SKM-1 treated with dmso at 0.1 percent for 144 hours (cell line): ENCODE measurements at regions not wholly inside any gene's neighbourhood (a gene's known extent, or its start where the extent isn't known, plus 50 kb on each side); places are given as distances from the start of the nearest gene placed in this dataset.
"Not testable (repeated sequence)": the region's sequence is repeated elsewhere in the genome, so short reads cannot be mapped to it uniquely, and the experiment has no call there.

Experiments used
- DNase-seq: peaks from one replicate; lab custom pipeline; 2025; ENCODE audit not compliant: unreplicated experiment; lab: John Stamatoyannopoulos, UW

DNA sequence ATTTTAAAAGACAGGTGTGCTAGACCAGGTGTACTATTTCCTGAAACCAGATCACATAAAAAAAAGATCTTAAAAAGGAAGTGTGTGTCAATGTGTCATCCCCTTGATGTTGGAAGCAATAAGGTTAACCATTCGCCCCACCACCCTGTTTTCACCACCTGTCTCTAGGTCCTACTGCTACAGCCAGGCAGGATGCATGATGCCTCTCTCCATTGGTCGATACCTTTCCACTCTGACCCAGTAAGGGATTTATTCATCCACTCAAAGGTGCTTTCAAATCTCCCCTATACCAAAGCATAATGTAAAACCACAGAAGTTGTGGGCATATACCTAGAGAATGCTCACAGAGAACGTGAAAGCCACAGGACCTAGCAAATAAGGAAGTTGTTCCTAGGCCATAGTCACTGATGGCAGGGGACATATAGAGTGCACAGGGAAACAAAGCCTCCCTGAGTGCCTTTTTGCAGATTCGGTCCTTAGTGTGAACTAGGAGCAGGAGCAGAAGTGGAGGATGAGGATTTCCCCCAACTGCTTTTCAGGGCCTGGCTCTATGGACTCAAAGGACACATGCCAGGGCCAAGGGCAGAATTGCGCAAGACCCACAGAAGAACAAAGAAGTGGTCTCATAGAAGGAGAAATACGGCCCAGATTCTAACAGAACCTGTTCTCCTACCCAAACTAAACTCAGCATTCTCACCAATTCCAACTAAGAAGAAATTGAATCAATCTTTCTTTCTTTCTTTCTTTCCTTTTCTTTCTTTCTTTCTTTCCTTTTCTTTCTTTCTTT is 631.5 kb upstream of the NRP1 start:
- DNase-seq = peak; percentile 1

DNA sequence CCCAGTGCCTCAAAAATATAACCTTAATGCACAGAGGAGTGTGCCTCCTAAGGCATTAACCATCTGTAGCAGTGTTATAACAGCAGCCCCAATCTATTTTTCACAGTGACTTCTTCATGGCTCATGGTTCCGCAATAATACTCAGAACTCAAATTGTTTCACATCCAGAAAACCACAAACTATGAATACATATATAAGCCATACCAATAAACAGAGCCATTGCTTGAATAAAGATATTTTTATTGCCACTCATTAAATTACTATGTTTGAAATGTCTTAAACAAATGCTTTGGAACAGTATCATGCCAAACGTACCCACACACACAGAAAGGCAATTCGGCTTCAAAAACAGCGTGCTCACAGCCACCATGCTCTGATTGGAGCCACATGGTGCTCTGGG is 629.3 kb upstream of the NRP1 start:
- no peak for DNase-seq

DNA sequence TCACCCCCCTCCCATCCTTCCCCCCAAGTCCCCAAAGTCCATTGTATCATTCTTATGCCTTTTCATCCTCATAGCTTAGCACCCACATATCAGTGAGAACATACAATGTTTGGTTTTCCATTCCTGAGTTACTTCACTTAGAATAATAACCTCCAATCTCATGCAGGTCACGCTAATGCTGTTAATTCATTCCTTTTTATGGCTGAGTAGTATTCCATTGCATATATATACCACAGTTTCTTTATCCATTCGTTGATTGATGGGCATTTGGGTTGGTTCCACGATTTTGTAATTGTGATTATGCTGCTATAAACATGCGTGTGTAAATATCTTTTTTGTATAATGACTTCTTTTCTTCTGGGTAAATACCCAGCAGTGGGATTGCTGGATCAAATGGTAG is 621.9 kb upstream of the NRP1 start:
- not testable (repeated sequence) for DNase-seq

DNA sequence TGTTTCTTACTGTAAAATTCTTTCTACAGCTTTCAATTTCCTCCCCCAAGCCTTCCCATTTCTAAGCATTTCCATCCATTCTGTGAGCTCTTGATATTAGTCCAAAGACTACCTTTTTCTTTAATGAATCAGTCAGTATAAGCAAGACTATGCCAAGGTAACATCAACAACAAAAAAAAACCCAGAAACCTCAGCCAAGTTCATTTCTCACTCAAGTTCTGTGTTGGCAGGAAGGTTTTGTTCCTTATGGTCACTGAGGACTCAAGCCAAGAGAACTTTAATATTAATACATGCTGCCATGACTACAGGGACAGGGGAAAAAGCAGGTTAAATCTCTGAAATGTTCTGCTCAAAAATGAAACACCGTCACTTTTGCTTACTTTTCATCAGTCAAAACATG is 621.2 kb upstream of the NRP1 start:
- DNase-seq = no peak

DNA sequence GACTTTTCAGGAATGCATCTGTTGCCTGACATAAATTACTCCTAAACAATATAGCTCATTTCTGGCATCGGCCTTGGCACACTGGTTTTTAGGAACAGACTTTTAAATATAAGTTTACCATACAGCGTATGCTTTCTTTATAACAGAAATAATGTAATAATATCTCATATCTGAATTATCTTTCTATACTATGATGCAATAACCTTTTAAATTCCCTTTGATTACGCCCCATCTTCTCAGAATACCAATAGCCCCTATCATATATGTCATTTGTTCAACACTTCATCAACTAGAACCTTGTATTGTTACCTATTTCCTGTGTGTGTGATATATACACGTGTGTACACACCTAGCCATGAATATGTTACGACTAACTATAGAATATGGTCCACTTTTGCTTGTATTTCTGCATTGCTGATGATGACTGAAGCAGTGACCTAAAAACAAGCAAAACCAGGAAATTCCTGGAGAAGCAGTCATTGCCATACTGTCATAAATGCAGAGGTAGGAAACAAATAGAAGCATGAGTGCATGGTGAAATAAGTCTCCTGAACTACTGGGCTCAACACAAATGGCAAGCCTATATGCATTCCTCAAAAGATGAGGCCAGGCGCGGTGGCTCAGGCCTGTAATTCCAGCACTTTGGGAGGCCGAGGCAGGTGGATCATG is 618.4 kb upstream of the NRP1 start:
- no peak for DNase-seq

DNA sequence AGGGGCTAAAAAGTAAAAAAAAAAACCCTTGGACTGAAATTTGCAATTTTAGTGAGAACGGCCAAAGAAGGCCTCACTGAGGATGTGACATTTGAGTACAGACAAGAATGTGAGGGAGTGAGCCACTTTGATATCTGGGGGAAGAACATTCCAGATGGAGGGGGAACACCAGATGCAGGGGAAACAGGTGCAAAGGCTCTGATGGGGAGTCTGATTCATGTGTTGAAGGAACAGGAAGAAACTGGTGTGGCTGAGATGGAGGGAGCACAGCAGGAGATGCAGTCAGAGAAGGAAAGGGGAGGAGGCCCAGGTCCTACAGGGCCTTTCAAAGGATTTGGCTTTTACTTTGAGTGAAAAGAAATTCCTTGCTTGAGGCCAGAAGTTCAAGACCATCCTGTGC is 615.7 kb upstream of the NRP1 start:
- DNase-seq = no peak

DNA sequence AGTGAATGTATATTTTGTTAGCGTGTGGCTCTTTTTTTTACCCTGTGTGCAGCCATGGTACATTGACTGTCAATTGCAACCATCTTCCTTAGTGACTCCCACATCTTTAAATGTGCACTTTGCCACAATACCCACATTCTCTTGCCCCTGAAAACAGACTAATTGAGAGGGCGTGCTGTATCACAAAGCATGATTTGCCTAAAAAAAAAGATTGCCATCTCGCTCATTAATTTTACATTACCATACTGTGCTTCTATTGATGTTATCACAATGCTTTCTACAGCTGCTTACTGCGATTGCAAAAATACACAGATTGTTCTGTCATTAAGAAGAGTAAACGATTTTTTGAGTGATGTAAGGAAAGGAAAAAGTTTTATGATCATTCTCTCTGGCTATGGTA is 613.1 kb upstream of the NRP1 start:
- no peak for DNase-seq

DNA sequence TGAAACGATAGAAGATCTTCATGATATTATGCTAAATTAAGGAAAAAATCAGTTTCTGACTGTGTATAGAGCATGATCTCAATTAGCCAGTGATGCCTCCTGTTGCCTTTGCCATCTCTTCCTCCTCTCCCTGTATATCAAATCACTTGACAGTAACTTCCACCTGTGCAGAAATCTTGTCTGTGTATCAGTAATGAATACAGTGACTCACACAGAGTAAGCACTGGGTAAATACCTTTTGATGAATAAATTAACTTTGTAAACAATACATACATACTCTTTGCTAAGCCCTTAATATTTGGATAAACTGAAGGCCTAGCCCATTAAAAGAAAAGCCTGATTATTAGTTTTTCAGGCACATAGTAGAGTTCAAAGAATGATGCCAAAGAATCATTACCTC is 610.6 kb upstream of the NRP1 start:
- DNase-seq = no peak

DNA sequence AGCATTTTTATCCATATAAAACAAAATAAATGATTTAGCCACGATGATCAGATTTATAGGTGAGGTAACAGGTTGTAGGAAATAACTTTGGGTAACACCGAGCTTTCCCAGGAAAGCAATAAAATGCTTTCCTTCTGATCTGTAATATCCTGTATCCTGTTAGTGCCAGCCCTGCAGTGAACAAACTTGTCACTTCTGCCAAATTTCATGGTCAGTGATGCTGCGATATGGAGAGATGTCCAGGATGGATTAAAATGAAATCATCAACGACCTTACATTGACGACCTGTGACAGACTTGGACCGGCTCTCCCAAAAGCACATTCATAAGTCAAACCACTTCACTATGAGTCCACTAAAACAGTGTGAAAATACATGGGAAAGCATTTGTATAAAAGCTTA is 608.0 kb upstream of the NRP1 start:
- no peak for DNase-seq

DNA sequence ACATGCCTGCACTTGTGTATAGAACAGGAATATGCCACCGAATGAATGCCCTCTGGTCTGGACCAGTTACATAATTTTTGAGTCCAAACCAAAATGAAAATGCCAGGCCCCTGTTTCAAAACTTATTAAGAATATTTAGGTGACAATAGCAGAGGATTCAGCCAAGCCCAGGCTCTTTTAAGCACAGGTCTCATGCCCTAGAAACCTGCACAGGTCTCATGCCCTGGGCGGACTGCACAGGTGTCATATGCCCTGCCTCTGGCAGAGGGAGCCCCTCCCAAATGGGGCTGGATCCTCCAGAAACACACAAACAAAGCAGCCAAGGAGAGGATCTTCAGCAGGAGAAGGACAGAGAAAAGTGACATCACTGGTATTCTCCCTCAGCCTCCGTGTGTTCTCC is 605.4 kb upstream of the NRP1 start:
- DNase-seq = no peak

DNA sequence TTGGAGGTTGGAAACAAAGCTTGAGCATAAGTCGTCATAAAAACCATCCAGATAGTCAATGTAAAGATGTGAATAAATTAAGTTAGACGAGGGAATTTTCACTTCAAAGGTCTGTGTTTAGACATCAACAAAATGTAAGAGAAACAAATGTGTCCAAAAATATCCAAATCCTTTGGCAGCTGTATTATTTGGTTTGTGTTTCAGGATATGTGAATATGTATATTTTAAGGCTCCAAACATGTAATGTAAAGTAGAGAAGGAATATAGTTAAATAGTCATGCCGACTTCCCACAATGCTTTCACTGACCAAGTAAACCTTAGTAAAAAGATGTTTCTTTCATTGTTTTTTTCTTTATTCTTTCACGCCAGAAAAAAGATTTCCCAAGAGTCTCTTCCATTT is 604.9 kb upstream of the NRP1 start:
- DNase-seq = no peak

DNA sequence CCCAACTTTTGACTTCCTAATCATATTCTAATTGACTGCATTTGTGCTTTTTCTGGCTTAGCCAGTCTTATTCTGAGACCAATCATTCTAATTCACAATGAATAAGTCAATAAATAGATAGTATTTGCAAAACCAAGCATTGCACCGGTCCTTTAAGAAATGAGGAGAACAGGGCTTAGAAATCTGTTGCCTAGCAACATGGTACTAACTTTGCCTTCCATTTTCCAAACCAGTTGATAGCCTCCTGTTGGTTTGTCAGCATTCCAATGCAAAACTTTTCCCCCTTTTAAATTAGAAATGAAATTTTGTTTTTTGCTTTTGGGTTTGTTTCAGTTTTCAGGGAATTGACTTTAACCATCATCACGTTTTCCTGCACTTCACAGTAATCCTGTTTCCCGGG is 603.5 kb upstream of the NRP1 start:
- no peak for DNase-seq

DNA sequence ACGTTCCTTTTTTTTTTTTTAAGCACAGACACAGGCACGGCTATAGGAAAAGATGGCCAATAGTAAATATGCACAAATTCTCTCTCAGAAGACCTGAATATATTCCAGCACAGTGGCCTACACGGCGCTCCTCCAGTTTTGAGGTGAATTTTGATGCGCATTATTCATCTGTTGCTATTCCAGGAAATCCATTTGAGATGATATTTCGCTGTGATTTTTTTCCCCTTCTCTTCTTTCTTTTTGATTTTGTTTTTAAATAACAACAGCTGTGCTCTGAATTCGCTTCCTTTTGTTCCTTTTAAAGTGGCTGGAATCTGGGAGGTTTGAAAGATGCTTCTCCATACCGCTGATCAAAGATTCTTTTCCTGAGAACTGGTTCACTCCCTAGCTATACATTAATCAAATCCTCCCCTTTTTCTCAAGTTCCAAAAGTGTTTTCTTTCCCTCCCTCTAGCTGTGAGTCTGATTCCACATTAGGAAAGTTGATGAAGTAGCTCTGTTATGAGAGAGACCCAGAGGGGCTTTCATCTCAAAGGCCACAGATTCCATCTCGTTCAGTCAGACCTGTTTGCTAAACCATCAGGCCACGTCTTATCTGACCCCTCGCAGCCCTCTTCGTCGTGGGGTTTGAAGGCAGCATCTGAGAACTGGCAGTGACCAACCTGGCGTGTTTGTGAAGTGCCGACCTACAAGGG is 602.7 kb upstream of the NRP1 start:
- no peak for DNase-seq

DNA sequence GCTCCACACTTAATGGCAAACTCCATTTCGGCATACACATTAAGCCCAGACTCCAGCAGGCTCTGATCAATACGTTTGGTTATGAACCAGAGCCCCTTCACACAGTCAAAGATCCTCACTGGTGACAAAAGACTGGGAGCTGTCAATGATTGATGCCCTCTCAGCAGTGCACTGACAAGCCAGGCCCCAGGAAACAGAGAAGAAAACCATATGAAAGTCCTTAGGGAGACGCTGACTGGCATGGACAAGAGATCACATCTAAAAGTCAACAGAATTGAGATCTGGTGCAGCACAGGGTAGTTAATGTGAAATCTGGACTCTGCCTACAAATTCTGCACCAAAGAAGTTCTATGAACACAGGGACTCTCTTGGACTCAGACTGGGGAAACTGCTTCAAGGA is 600.9 kb upstream of the NRP1 start:
- DNase-seq = no peak

DNA sequence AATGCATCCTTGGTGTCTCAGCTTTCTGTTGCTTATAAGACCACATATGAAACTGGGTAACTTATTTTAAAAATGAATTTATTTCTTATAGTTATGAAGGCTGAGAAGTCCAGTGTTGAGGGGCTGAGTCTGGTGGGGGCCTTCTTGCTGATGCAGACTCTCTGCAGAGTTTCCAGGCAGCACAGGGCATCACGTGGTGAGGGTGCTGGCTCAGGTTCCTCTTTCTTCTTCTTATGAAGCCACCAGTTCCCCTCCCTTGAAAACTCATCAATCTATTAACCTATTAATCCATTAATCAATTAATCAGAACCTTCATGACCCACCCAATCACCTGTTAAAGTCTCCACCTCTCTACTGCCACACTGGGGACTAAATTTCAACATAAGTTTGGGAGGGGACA is 595.6 kb upstream of the NRP1 start:
- no peak for DNase-seq

DNA sequence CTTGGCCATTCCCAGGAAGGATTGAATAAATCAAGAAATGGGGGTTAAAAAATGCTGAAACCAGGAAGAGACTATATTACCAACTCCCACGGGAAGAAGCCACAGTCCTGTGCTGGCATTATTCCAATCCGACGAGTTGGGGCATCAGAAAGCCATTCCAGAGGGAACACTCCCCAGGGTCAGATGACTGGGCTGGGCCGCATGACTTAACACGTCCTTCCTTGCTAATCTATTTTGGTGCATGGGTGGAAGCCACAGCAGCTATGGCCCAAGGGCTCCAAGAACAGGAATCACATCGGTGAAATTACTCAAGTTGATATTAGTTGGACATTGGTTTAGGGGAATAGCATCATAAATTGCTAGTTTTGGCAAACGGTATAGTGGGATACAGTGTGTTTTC is 592.9 kb upstream of the NRP1 start:
- no peak for DNase-seq

DNA sequence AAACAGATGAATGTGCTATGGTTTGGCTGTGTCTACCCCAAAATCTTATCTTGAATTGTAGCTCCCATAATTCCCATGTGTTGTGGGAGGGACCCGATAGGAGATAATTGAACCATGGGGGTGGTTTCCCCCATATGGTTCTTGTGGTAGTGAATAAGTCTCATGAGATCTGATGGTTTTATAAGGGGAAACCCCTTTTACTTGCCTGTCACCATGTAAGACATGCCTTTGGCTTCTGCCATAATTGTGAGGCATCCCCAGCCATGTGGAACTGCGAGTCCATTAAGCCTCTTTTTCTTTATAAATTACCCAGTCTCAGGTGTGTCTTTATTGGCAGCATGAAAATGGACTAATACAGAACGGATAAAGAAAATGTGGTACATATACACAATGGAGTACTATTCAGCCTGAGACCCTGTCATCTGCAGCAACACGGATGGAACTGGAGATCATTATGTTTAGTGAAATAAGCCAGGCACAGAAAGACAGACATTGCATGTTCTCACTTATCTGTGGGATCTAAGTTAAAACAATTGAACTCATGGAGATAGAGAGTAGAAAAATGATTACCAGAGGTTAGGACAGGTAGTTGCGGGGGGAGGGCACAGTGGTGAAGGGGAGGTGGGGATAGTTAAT is 587.6 kb upstream of the NRP1 start:
- DNase-seq = no peak

DNA sequence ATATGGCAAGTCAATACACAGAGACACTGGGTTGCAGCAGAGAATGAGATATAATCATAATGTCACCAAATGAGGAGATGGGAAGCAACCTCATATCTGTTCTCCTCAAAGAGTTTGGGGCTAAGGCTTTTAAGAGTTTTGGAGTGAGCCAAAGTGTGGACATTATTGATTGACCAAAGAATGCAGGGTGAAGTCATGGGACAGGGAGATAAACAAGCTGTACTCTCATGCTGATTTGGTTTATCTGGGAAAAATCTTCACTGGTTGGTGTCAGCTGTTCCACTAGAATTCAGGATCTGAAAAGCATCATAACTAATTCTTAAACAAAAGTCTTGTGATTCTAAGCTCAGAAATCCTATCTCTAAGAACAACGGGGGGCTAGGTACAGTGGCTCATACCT is 585.9 kb upstream of the NRP1 start:
- DNase-seq = no peak

DNA sequence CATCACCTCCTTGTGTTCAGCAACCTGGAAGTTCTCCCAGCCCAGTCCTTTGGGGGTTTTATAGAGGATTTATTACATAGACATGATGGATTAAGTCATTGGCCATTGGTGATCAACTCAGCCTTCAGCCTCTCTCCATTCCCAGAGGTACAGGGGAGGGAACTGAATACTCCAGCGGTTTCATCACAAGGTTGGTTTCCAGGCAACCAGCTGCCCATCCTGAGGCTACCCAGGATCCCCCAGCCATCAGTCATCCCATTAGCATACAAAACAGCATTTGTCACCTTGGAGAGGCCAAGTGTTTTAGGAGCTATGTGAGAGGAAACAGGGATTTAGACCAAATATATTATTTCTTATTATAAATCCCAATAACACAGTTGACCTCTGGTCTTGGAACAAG is 584.8 kb upstream of the NRP1 start:
- no peak for DNase-seq

DNA sequence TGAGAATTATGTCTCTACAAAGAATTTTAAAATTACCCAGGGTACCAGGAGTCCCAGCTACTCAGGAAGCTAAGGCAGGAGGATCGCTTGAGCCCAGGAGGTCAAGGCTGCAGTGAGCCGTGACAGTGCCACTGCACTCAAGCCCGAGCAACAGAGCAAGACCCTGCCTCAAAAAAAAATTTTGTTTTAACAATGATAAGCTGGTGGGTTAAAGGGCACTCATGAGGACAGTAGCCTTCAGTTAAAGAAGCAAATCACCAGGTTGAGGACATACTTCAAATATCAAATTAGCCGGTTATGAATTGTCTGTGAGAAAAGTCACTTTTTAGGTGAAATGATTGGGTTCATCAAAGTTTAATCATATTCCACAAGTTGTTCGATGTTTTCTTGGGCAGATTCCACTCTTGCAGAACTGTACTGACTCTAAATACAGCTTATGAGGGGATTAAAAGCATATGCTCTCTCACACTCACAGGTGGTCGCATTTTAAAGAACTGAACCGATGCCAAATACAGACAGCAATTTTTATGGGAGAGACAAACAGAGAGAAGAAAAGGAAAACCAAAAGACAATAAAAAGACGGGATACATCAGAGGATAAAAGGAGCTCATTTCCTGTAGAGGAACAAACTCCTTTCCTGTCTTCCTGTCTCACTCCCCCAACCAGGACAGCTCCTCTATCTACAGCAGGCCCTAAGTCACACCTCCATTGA is 582.8 kb upstream of the NRP1 start:
- DNase-seq = no peak

DNA sequence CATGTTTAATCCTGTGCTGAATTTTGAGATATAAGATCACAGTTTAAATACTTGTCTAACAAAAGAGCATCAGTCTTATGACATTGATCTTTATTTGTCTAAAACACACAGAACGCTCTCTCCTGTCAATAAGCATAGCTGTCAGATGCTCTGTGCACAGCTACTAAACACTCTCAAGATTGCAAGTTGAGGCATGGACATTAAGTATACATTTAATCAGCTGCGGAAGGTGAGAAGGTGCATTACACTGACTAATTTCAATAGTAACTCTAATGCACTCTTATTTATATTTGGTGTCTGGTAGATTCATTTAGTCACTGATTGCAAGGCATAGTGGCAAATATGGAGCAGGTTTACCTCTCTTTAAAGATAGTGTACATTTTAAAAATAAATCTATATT is 580.3 kb upstream of the NRP1 start:
- DNase-seq = no peak
